Naive B cell (primary cell): ENCODE measurements at regions not wholly inside any gene's neighbourhood (a gene's known extent, or its start where the extent isn't known, plus 50 kb on each side); places are given as distances from the start of the nearest gene placed in this dataset.

ENCODE experiments used
- ATAC-seq, 2 donors: fragments of 150-1000 bp; cut with Tn5 transposase; 2 replicates each; pipeline ENCODE4 v1.10.0; 2021; ENCODE audit warnings: low read depth in 2 of 2, mild to moderate bottlenecking in 2 of 2, moderate library complexity in 2 of 2
- DNase-seq: peaks from one replicate; pipeline ENCODE4 v3.0.0; 2022
- H3K27ac Mint-ChIP-seq, 6 donors: one replicate each; pipeline ENCODE4 v1.8.0; 2020 to 2022; ENCODE audit warnings: mild to moderate bottlenecking in 6 of 6, mixed read lengths in 6 of 6, moderate library complexity in 5 of 6, inconsistent platforms in 2 of 6
- H3K27me3 Mint-ChIP-seq, 3 donors: one replicate each; pipeline ENCODE4 v1.8.0; 2021 to 2022; ENCODE audit warnings: mixed read lengths in 3 of 3, mild to moderate bottlenecking in 1 of 3
- H3K36me3 Mint-ChIP-seq, 2 donors: one replicate each; pipeline ENCODE4 v1.8.0; 2020 to 2022; ENCODE audit warnings: mixed read lengths in 2 of 2, inconsistent platforms in 1 of 2, mild to moderate bottlenecking in 1 of 2
- H3K4me1 Mint-ChIP-seq, 3 donors: one replicate each; pipeline ENCODE4 v1.8.0; 2020 to 2022; ENCODE audit warnings: mixed read lengths in 3 of 3, inconsistent platforms in 1 of 3, mild to moderate bottlenecking in 1 of 3, moderate library complexity in 1 of 3
- H3K4me3 Mint-ChIP-seq, 8 donors: one replicate each; pipeline ENCODE4 v1.8.0; 2020 to 2022; ENCODE audit warnings: mild to moderate bottlenecking in 8 of 8, mixed read lengths in 8 of 8, moderate library complexity in 8 of 8, inconsistent platforms in 2 of 8
- H3K9me3 Mint-ChIP-seq, 7 donors: one replicate each; pipeline ENCODE4 v1.8.0; 2020 to 2022; ENCODE audit warnings: mixed read lengths in 7 of 7, mild to moderate bottlenecking in 5 of 7, inconsistent platforms in 2 of 7, moderate library complexity in 1 of 7

- Mint-ChIP-seq H3K36me3 (peaks cover 0 to 5% of the 10 kb centered on the region in 2 donors), H3K9me3 (peaks cover 0 to 3% (median 0%) of the 10 kb centered on the region in 7 donors), H3K4me3 (no peak overlapping the region), H3K27ac (no peak overlapping the region), H3K27me3 (peaks cover 14 to 57% (median 25%) of the 10 kb centered on the region in 3 donors), H3K4me1 (peaks cover 0 to 3% (median 0%) of the 10 kb centered on the region in 3 donors)
- ATAC-seq (no peak), DNase-seq (no peak)
Observed at GRCh38 chrX:120021927-120022326, 55.6 kb downstream of the RHOXF2B start.

- ATAC-seq (no peak), DNase-seq (no peak)
- Mint-ChIP-seq H3K27me3 (peaks cover 25 to 66% (median 35%) of the 10 kb centered on the region in 3 donors), H3K4me3 (no peak overlapping the region), H3K27ac (no peak overlapping the region), H3K4me1 (peaks cover 8 to 14% (median 13%) of the 10 kb centered on the region in 3 donors), H3K9me3 (peaks cover 0 to 2% (median 0%) of the 10 kb centered on the region in 7 donors), H3K36me3 (peaks cover 0 to 1% of the 10 kb centered on the region in 2 donors)
Observed at GRCh38 chrX:120020305-120020704, 57.2 kb downstream of the RHOXF2B start.

GRCh38 chrX:120016068-120016441 is 61.4 kb downstream of the RHOXF2B start:
- no peak overlapping the region for H3K27ac Mint-ChIP-seq
- peaks cover 13 to 20% (median 20%) of the 10 kb centered on the region in 3 donors for H3K4me1 Mint-ChIP-seq
- no peak for ATAC-seq
- peak overlapping the region in 7 of 8 donors; percentile 70 to 92 (median 80) for H3K4me3 Mint-ChIP-seq
- DNase-seq, result no peak
- no peaks in the 10 kb centered on the region for H3K9me3 Mint-ChIP-seq
- H3K36me3 Mint-ChIP-seq, result peaks cover 0 to 6% of the 10 kb centered on the region in 2 donors
- H3K27me3 Mint-ChIP-seq, result peaks cover 31 to 68% (median 44%) of the 10 kb centered on the region in 3 donors

GRCh38 chrX:120015145-120016067 is 62.1 kb downstream of the RHOXF2B start:
- no peak for DNase-seq
- H3K4me3 Mint-ChIP-seq, result peak overlapping the region; percentile 70 to 92 (median 81)
- H3K4me1 Mint-ChIP-seq, result peaks cover 13 to 20% (median 20%) of the 10 kb centered on the region in 3 donors
- H3K36me3 Mint-ChIP-seq, result peaks cover 0 to 6% of the 10 kb centered on the region in 2 donors
- peak overlapping the region in 3 of 6 donors; percentile 75 to 94 (median 92) for H3K27ac Mint-ChIP-seq
- peak; percentile 20 for ATAC-seq
- H3K9me3 Mint-ChIP-seq, result no peaks in the 10 kb centered on the region
- H3K27me3 Mint-ChIP-seq, result peaks cover 33 to 66% (median 44%) of the 10 kb centered on the region in 3 donors

DNA sequence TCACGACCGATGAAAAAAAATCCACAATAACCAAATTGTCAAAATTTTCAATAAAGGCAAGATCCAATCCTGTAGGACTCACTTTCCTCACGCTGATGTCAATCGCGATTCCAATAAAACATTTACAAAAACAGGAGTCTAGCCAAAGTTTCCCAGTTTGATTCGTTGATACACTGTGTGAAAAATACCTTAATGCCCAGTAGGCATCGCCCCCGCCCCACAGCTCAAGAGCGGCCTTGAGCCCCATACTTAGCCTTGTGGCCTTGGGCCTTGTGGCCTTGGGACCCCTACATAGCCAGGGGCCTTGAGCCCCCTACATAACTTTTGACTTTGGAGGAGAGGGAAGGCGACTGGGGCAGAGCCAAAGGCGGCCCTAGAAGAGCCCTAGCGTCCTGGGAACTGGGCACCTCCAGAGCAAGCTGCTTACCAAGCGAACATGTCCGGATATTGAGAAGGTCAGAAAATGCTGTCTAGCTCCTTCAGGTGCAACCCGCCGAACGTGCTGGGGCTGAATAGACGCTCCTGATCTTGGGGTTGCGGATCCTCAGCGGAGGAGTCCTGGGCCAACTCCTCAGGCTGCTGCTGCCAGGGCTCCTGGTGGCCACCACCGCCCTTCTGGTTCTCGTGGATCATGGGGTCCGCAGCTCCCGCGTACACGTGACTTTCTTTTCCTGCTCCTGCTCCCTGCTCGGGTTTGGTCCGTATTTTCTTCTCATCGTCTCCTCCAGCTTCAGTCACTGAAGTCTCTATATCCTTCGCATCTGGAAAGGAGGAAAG is 62.9 kb downstream of the RHOXF2B start:
- H3K27ac Mint-ChIP-seq, result no peak overlapping the region
- peaks cover 13 to 20% (median 20%) of the 10 kb centered on the region in 3 donors for H3K4me1 Mint-ChIP-seq
- H3K9me3 Mint-ChIP-seq, result no peaks in the 10 kb centered on the region
- H3K27me3 Mint-ChIP-seq, result peaks cover 30 to 64% (median 38%) of the 10 kb centered on the region in 3 donors
- H3K4me3 Mint-ChIP-seq, result peak overlapping the region in 7 of 8 donors; percentile 70 to 86 (median 80)
- DNase-seq (no peak), ATAC-seq (no peak)
- H3K36me3 Mint-ChIP-seq, result peaks cover 0 to 6% of the 10 kb centered on the region in 2 donors

GRCh38 chrX:120001787-120002186 is 58.2 kb upstream of the NKAP start:
- Mint-ChIP-seq H3K9me3 (peaks cover 0 to 6% (median 5%) of the 10 kb centered on the region in 7 donors), H3K27me3 (peaks cover 33 to 48% (median 47%) of the 10 kb centered on the region in 3 donors), H3K4me1 (peaks cover 7 to 23% (median 16%) of the 10 kb centered on the region in 3 donors), H3K36me3 (peaks cover 0 to 6% of the 10 kb centered on the region in 2 donors), H3K27ac (no peak overlapping the region), H3K4me3 (no peak overlapping the region)
- DNase-seq (no peak), ATAC-seq (no peak)

DNA sequence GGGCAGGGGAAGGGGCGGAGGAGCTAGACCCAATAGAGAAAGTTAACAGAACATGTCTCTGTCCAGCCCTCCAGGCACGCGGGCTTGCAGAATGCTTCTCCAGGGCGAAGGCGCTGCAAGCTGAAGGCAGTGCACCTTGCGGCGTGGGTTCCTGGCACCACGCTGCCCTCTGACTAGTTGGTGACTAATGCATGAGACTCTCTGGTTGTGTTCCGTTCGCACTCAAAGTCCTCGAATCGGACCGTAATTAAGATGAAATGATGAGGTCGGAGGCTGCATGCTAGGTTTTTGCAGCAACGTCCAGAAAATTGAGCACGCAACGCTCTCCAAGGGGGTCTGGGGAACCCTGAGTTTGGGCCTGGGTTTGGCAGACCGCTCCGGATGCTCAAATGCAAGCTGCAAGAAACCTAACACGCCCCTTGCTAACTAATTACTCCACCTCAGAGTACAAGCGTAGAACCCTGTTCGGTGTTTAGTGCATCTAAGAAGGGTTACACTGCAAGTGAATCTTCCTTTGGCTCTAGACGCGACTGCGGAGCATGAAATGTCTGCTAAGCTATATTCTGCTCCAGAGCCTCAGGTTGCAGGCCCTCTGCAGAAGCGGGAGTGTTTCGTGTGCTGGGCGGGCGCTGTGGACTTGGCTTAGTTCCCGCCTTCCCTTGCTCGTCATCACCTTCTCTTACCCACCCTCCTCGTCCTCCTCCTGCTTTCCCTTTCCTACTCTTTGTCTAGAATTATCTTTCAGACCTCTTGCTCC is 57.1 kb upstream of the NKAP start:
- Mint-ChIP-seq H3K9me3 (peaks cover 0 to 7% (median 5%) of the 10 kb centered on the region in 7 donors), H3K4me3 (peak overlapping the region; percentile 66 to 91 (median 78)), H3K27me3 (peaks cover 42 to 58% (median 56%) of the 10 kb centered on the region in 3 donors), H3K36me3 (peaks cover 0 to 6% of the 10 kb centered on the region in 2 donors), H3K27ac (no peak overlapping the region), H3K4me1 (peaks cover 7 to 23% (median 16%) of the 10 kb centered on the region in 3 donors)
- ATAC-seq, result peak in 1 of 2 donors; percentile 20
- no peak for DNase-seq

DNA sequence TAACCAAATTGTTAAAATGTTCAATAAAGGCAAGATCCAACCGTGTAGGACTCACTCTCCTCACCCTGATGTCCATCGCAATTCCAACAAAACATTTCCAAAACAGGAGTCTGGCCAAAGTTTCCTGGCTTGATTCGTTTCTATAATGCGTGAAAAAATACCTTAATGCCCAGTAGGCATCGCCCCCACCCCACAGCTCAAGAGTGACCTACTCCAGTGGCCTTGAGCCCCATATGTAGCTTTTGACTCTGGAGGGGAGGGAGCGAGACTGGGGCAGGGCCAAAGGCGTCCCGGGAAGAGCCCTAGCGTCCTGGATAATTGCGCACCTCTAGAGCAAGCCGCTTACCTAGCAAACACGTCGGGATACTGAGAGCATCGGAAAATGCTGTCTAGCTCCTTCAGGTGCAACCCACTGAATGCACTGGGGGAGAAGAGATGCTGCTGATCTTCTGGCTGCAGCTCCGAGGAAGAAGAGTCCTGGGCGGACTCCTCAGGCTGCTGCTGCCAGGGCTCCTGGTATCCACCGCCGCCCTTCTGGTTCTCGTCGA is 55.6 kb upstream of the NKAP start:
- ATAC-seq (no peak), DNase-seq (no peak)
- peak overlapping the region in 1 of 6 donors; percentile 5 for H3K27ac Mint-ChIP-seq
- peaks cover 10 to 23% (median 16%) of the 10 kb centered on the region in 3 donors for H3K4me1 Mint-ChIP-seq
- H3K9me3 Mint-ChIP-seq, result peaks cover 0 to 6% (median 3%) of the 10 kb centered on the region in 7 donors
- peak overlapping the region in 5 of 8 donors; percentile 15 to 74 (median 61) for H3K4me3 Mint-ChIP-seq
- peaks cover 0 to 6% of the 10 kb centered on the region in 2 donors for H3K36me3 Mint-ChIP-seq
- H3K27me3 Mint-ChIP-seq, result peaks cover 43 to 65% (median 62%) of the 10 kb centered on the region in 3 donors

GRCh38 chrX:119997570-119997969 is 54.0 kb upstream of the NKAP start:
- peaks cover 45 to 70% (median 68%) of the 10 kb centered on the region in 3 donors for H3K27me3 Mint-ChIP-seq
- H3K4me3 Mint-ChIP-seq, result no peak overlapping the region
- no peak for DNase-seq
- H3K4me1 Mint-ChIP-seq, result peaks cover 10 to 23% (median 16%) of the 10 kb centered on the region in 3 donors
- H3K9me3 Mint-ChIP-seq, result peaks cover 0 to 6% (median 2%) of the 10 kb centered on the region in 7 donors
- H3K27ac Mint-ChIP-seq, result no peak overlapping the region
- peaks cover 0 to 4% of the 10 kb centered on the region in 2 donors for H3K36me3 Mint-ChIP-seq
- no peak for ATAC-seq

- Mint-ChIP-seq H3K4me3 (no peak overlapping the region), H3K36me3 (no peaks in the 10 kb centered on the region), H3K9me3 (peaks cover 0 to 6% (median 0%) of the 10 kb centered on the region in 7 donors), H3K4me1 (peaks cover 10 to 26% (median 16%) of the 10 kb centered on the region in 3 donors), H3K27me3 (peaks cover 48 to 67% (median 67%) of the 10 kb centered on the region in 3 donors), H3K27ac (no peak overlapping the region)
- ATAC-seq (no peak), DNase-seq (no peak)
Observed at GRCh38 chrX:119996600-119997524, 53.3 kb upstream of the NKAP start.

- no peak for ATAC-seq
- Mint-ChIP-seq H3K27ac (no peak overlapping the region), H3K4me1 (peaks cover 12 to 30% (median 19%) of the 10 kb centered on the region in 3 donors), H3K36me3 (no peaks in the 10 kb centered on the region), H3K9me3 (peaks cover 0 to 8% (median 0%) of the 10 kb centered on the region in 7 donors), H3K27me3 (peaks cover 46 to 71% (median 70%) of the 10 kb centered on the region in 3 donors), H3K4me3 (no peak overlapping the region)
- DNase-seq, result no peak
Observed at GRCh38 chrX:119996069-119996468, 52.5 kb upstream of the NKAP start.
